HG03095 (cell line): ENCODE measurements at regions not wholly inside any gene's neighbourhood (a gene's known extent, or its start where the extent isn't known, plus 50 kb on each side); places are given as distances from the start of the nearest gene placed in this dataset.

ENCODE experiments used
- ATAC-seq: cut with Tn5 transposase; IDR thresholded peaks from one replicate; pipeline ENCODE4 v1.9.1; 2021; ENCODE audit warnings: moderate library complexity; ENCODE audit not compliant: unreplicated experiment

DNA sequence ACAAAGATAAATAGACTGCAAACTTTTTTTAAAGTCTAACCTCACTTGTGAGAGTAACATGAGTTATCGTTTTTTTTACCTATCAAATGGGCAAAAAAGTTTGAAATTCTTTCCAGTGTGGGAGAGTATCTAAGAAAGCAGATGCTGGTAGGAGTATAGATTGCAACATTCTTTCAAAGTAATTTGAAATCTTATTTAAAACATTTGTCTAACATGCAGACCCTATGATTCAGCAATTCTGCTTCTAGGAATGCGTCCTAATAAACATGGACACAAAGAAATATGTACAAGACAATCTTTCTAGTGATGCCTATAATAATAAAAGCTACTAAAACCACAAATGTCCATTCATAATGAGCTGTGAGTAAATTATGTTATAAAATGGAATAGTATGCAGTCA lies 110.4 kb upstream of the TMCC3 start:
- no peak for ATAC-seq

DNA sequence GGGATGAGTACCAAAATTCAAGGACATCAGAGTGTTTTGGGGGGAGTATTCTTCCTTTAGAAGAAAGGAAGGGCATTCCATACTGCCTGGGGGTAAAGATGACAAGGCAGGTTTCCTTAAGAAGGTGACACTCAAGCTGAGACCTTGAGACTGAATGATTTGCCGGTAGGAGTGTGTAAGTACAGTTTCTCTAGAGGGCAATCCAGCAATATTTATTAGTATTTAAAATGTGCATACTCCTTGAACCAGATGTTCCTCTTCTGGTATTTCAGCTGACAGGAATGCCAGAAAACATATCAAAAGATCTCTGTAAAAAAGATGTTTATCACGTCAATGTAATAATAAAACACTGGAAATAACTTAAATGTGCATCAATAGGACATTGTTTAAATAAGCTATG lies 106.4 kb upstream of the TMCC3 start:
- ATAC-seq, result no peak

DNA sequence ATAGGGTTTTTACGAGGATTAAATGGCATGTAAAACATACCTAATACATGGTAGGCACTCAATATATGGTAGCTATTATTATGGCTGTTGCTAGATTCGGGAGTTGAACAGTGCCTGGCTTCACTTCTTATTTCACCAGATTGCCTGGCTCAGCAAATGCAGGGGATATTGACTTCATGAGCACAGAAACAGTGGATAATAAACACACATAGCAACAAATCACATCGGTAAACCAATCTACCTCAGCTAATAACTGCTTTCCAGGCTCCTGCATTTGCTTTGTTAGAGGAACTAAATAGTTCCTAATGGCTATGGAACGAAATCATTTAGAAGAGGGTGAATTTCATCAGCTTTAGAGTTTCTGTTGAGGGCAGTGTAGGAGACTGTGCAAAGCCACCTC lies 105.2 kb upstream of the TMCC3 start:
- no peak for ATAC-seq

DNA sequence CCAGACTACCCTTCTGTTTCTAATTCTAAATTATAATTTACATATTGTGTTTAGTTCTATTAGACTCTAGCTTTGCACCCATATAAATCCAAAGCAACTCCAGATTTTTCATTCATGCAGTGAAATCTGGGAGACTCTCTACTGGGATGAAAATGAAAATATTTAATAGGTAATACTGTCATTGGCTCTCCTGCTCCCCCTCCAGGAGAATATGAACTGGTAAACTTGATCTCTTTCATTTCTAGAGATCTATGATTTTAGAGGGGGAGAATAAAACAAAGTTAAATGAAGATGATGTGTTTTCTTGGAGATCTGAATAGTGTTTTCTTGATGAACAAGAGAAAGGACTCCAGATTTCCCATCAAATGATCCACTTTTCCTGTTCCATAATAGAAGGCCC lies 104.3 kb upstream of the TMCC3 start:
- no peak for ATAC-seq

DNA sequence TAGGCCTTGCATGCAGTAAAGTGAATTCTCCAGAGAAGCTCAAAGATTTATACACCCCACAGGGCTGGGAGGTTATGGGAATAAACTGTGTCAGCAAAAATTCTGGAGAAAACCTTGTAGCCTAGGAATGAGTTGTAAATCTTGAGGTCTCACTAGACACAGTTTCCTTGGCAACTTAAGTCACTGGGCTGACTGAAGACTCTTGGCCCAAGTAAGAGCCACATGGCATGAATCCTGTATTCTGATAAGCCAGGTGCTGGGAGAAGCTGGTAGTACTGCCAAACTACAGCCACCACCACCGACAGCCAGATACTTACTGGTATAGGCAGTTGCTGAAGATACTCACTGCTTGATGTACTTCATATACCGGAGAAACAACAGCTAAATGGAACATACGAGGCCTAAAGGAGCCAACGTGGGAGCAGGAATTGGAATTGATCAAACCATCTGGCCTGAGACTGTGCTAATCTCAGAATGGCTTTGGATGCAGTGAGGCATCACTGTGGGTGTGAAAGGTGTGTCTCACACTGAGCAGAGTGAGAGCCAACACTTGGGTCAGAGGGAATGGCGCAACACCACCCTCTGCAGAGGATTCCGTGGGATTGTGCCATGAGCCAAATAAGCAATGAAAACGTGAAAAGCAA lies 102.8 kb upstream of the TMCC3 start:
- no peak for ATAC-seq

DNA sequence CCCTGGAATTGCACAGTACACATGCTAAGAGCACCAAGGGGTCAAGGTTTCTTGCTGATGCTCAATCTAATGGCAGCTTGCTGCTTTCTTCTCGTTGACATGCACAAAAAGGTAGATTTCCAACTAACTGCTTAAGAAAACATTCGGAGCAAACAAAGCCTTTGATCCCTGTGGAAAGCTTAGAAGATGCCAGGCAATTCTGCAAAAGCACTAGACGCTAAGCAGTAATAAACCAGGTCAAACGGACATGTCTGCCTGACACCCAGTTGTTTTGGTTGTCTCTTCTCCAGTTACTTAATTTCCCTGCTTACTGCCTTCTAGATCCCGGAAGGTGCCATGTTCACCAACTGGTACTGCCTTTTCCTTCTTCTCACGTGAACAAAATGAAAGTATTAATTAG lies 100.5 kb upstream of the TMCC3 start:
- no peak for ATAC-seq

DNA sequence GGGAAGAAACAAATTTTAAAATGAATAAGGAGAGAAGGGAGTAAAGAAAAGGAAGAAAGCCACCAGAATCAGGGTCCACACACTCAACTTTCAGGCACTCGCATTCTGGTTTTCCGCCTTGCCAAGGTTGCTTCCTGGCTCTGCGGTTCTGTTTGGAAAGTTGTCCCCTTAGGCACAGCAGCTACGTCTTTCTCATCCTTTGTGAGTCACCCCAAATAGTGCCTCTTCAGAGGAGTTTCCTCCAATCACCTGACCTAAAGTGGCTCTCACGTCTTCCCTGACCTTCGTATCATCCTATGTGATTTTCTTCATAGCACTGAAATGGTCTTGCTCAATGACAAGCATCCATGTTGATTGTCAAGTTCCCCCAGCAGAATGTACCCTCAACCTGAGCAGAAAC lies 99.5 kb upstream of the TMCC3 start:
- ATAC-seq, result no peak

DNA sequence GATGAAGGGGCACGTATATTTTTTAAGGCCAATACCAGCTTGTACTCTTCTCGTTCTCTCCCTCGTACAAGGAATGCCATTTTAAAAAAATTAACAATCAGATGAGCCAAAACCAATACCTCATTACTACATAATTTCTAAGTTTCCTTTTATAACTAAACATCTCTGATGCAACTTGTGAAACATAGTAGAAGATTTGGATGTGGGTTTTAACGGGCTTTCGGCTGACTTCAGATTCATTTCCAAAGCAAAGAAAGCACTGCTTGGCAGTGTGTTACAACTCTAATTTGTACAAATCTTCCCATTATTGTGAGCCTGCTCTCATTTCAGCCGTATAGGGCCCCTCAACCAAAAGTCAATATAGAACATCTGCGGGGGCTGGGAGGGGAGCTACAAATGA lies 99.1 kb upstream of the TMCC3 start:
- no peak for ATAC-seq

DNA sequence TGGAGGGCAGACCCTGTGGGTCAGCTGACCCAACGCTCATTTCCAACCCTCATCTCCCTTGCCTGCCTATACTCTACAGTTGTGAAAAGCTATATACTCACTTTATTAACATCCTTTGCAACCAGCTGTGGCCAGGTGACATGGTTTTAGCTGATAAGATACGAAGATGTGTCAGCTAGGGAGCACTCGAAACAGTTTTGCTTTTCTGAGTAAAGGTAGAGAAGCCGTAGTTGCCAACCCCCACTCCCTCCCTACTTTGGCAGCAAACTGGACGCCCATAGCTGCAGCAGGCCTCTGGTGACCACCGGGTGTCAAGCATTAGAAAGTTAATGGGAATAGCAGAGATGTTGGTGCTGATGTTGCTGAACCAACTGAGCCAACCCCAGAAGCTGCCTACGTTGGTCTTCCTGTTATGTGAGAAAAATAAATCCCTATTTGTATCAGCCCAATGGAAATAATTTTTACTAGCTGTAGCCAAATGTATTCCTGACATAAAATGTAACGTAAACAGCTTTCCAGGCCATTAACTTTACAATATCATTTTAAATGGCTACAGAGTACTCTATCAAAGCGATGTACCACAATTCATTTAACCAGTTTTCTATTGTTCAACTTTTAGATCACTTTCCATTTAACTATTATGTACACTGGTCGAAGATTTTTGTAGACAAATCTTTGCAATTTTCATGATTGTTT lies 98.5 kb upstream of the TMCC3 start:
- ATAC-seq, result no peak

DNA sequence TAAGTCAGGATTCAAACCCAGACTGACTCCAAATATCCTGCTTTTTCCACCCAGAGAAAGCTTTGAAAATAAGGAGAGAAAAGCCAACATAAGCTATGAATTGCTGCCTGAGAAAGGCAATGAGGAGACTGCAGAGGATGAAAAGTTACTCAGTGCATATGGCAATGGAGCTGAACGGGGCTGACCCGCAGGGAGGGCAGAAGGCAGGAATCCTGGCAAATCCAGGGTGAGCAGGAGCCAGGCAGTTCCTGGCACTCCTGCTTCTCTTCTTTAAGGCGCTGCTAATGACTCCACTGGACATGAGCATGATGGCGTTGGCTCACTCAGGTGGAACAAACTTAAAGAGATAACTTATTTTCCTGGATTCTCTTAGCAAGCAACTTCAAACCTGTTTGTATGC lies 95.2 kb upstream of the TMCC3 start:
- ATAC-seq, result no peak

DNA sequence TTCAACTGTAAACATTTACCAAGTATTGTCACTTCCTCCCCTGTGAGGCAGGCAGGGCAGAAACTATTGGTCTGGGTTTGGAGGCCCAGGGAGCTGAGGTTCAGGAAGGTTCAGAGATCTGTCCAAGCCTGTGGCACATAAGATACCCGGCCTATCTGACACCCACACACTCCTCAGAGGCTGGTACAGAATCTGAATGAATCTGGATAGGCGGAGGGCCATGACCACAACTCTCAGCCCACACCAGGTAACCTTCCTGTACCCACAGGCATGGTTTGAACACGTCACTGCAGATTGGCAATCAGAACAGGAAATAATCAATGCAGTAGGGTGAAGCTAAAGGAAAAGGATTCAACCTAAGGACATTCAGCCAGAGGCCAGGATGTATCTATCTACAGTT lies 92.8 kb upstream of the TMCC3 start:
- no peak for ATAC-seq

DNA sequence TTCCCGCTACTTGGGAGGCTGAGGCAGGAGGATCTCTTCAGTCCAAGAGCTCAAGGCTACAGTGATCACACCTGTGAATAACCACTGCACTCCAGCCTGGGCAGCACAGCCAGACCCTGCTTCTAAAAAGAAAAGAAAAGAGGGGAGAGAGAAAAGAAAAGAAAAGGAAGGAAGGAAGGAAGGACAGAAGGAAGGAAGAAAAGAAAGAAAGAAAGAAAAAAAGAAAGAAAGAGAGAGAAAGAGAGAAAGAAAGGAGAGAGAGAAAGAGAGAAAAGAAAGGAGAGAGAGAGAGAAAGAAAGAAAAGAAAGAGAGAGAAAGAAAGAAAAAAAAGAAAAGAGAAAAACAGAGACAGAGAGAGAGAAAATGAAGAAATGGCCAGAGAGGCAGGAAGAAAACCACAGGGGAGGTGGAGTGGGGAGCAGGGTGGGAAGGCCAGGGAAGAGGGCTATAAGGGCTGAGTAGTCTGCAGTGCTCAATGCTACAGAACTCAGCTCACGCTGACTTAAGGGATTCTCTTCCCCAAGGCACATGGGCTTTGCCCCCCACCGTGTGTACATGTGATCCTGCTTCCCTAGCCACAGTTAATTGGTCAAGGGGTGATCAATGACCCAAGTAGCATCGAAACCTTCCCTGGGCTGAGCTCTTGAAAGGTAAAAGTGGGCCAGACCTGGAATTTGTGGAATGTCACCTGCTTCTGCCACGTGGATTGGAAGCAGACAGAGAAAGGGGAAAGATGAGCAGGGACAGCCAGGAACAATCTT lies 90.4 kb upstream of the TMCC3 start:
- ATAC-seq, result no peak

DNA sequence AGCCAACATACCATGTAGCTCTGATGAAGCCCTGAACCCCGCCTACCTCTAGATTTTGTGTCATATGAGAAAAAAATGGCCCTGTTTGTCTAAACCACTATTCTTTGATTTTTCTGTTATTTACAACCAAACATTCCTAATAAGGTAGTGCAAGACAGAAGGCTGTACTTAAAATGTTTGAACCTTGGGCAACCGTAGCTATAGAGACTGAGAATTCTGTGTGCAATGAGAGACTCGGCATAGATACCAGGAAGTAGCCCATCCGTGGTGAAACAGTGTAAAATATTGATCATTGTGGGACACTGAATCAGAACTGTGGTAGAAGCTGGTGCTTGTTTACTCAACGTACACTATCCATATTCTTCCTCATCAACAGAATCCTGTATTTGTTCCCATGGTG lies 86.5 kb upstream of the TMCC3 start:
- no peak for ATAC-seq

DNA sequence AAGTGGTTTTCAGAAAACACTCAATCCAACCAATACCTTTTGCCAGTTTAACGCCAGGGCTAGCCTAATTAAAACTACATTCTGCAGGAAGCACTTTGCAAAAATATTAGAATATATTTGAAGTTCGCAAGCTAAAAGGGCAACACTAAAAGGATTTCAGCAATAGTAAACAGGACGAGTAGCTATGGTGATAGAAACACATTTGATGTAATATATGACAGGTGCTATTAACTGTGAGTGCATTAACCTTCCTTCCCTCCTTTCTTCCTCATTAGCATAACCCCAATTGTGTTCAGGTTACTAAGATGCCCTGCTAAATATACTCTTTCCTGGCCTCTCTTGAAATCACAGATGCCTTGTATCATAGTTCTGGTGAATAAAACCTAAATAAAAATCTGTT lies 85.6 kb upstream of the TMCC3 start:
- ATAC-seq, result no peak

DNA sequence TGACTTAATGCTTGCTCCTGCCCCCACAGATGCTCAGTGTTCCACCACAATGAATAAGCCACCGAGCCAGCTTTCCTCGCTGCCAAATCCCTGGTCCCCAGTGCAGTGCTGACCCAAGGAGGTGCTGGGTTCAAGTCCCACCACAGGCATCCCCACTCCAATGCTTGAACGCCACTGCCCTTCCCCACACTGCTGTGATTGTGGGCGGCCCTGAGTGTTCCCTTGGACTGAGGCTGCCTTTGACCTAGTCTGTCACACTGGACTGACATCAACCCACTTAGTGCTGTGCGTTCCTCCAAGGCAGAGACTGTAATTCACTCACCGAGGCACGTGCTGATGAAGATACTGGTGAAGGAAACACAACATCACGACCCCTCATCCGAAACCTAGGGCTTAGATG lies 83.4 kb upstream of the TMCC3 start:
- ATAC-seq, result no peak

DNA sequence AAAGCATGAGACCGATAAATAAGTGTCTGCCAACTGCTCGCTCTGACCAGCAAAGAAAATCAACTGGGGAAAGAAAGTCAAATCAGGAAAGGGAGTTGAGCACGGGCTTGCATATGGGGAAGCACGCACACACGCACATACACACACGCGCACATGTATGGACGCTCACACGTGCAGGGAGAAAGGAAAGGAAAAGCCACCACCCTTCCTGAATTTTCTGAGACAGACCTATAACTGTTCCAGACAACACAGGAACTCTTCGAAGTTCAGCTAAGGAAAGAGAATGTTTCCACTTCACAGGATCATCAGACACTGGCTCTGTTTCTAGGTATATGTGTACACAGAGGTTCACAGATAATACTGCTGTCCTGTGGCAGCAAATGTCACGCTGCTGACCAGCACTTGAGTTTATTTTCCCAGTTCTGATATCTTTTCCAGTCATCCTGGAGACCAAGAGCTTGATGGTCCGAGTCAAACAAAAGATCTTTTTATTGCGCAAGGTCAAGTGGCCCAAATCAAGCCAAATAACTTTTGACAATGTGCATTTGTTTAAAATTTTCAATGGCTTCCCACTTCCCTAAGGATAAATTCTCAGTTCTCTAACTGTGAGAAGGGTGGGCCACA lies 82.1 kb upstream of the TMCC3 start:
- ATAC-seq, result no peak

DNA sequence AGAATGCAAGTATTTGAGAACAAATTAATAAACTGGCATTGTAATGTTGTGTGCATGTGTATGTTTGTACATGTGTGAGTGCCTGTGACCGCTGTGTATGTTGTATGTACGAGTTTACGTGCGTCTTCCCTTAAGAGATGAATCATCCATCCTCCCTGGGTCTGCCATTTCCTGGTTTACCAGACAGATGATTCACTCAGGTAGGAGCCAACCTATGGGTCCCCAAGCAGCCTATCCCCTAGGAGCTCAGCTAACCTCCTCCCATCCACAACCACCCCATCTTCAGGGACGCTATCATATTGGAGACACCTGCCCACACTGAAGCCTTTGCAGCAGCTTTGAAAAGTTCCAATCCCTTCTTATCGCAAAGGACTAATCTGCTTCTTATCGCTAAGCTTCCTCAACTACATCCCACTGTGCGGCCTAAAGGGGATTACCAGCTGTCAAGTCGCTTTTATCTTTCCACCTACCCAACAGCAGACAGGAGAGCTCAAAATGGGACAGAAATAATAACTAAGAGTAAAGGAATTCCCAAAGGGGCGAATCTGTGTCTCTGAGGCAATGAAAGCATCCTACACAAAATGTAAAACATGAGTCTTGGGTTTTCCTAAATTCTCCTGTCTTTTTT lies 81.5 kb upstream of the TMCC3 start:
- no peak for ATAC-seq

DNA sequence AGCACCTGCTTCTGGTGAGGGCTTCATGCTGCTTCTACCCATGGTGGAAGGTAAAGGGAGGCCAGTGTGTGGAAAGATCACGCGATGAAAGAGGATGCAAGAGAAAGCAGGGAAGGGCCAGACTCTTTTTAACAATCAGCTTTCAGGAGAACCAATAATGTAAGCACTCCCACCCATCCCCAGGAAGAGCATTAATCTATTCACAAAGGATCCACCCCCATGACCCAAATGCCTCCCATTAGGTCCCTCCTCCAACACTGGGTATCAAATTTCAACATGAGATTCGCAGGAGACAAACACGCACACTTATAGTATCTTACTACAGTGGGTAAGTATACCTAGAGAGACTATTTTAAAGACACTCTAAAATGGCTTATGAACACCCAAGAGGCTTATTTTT lies 80.5 kb upstream of the TMCC3 start:
- no peak for ATAC-seq

DNA sequence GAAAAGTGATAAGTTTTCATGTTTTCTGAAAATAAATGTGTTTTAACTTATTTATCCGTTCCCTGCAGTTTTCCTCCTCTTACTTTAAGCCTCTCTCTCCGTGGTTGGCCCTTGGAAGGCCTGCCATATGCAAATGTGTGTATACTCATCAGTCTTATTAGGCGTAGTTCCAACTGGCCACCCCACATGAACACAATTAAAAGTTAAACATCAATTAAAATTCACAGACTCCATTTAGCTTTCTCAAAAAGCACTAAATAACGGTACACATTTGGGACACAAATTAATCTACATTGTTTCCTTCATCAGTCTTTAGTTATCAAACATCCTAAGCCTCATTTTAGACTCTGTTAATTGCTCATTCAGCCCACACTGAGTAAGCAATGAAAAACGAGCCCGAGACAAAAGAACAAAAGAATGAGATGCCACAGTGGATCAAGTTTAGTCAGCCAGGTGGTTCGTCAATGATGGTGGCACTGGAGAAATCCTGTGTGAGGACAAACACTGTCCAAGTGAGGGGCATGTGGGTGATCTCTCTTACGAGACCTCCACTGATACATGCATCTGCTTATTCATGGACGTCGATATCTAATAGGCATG lies 76.0 kb upstream of the TMCC3 start:
- ATAC-seq, result no peak

DNA sequence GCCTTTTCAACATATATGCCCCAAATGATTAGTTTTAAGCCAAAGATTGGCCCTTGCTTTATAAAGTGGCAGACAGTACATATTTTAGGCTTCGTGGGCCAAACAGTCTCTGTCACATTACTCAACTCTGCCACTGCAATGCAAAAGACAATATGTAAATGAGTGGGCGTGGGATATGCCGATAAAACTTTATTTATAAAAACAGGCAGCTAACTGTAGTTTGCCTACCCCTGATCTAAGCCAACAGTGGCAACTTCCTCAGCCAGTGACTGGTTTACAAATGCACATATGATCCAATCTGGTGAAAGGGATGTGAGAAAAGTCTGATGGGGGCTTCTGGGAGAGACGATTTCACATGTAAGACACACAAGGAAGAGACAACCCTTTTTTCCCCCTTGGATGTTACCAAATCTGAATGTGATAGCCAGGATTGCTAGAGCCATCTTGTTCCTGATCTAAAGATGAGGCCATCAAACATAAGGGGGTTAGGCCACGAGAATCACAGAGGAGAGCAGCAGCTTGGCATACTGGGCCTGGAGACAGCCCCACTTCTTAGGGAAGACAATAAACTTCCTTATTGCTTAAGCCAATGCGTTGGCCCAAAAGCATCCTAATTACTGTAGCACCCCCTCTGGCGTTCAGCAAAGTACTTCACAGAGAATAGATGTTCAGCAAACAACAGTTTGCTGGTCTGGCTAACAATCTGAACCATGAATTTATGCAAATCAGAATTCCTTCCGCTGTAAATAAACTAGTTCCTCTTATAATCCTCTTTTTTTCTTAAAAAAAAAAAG lies 75.2 kb upstream of the TMCC3 start:
- ATAC-seq, result no peak
